GM18951 (cell line): ENCODE measurements at regions not wholly inside any gene's neighbourhood (a gene's known extent, or its start where the extent isn't known, plus 50 kb on each side); places are given as distances from the start of the nearest gene placed in this dataset.

ENCODE experiments used
- POLR2A ChIP-seq: IDR thresholded peaks from 4 replicates; pipeline ENCODE4 v1.6.1; 2011; ENCODE audit warnings: mild to moderate bottlenecking; ENCODE audit not compliant: insufficient read length, insufficient read depth; ENCODE audit errors: extremely low read depth
- in situ Hi-C: fragments of 300-500 bp; cut with MboI; formaldehyde crosslinking; loops from one replicate; pipeline ENCODE4 v1.12.0; 2022; ENCODE audit warnings: low sequenced_read_pairs, mixed read lengths, inconsistent platforms; ENCODE audit not compliant: unreplicated experiment

GRCh38 chr3:87088430-87088992 is 97.6 kb upstream of the VGLL3 start:
- TF ChIP-seq POLR2A, result no peak
- in situ Hi-C loops, result no loop called here

- in situ Hi-C loops, result no loop called here
- TF ChIP-seq POLR2A, result no peak
These were observed 93.9 kb upstream of the VGLL3 start for GRCh38 chr3:87084868-87085267.

GRCh38 chr3:87082796-87083440 is 92.0 kb upstream of the VGLL3 start:
- no peak for TF ChIP-seq POLR2A
- in situ Hi-C loops, result no loop called here

DNA sequence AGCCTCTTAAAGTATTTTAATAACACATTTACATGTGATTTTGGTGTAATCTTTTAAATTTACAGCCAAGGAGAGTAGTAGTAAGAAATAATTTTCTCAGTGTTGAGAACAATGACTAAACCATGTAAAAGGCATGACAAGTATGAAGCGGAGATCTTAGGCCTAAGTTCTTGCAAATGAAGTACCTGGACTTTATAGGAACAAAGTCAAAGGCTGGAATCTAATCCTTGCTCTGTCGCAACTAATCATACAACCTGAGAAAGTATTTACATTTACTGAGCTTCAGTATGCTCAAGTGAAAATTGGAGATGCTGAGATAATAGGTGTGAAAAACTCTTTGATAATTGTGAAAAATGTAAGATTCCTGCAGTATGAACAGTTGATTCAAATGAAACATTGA is 86.4 kb upstream of the VGLL3 start:
- no peak for TF ChIP-seq POLR2A
- in situ Hi-C loops, result no loop called here

DNA sequence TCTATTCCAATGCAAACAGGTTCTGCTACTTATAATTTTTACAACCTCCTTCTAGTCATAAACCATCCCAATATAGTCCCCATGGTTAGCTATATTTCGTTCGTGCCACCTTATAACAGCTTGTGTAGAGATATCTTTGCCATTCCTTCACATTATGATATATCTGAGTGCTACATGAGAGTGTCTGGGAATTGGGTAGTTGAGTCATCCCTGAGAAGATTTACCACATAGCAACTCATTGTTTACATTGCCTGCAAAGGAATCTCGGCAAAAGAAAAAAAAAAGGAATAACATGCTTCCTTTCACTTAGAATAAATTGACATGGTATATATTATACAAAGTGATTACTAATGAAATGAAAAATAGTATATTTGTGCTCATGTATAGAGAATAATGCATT is 86.0 kb upstream of the VGLL3 start:
- in situ Hi-C loops, result no loop called here
- no peak for TF ChIP-seq POLR2A

GRCh38 chr3:87073496-87074145 is 82.7 kb upstream of the VGLL3 start:
- in situ Hi-C loops, result no loop called here
- TF ChIP-seq POLR2A, result no peak

DNA sequence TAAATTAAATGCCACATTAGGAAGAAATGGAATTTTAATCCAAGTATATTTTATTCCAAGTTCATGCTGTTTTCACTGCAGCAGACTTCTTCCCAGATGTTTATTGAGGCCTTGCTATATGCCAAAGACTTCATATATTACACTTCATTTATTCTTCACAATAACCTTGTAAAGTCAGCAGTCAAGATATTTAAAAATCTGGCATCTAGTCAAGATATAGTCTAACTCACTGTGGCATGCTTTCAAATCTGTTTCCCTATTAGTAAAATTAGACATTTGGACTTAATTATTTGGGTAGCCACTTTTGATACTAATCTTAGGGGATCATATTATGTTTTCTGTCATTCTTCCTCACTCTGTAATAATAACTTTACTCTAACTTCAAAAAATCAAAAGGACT is 81.5 kb upstream of the VGLL3 start:
- TF ChIP-seq POLR2A, result no peak
- in situ Hi-C loops, result no loop called here

- TF ChIP-seq POLR2A, result no peak
- in situ Hi-C loops, result no loop called here
These were observed 79.0 kb upstream of the VGLL3 start for GRCh38 chr3:87069971-87070370.

DNA sequence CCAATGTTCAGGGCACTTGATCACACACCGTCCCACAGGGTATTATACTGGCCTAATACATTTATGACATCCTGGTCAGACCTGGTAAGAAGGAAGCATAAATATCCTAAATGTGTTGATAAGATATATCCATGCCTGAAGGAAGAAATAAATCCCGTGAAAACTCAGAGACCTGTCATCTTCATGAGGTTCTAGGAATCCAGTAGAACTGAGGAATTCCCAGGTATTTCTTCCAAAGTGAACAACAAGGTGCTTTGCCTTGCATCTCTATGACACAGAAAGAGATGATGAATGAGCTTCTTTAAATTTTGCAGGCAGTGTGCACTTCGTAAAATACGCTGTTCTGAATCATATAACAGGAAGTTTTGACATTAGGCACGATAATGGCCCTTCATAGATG is 78.1 kb upstream of the VGLL3 start:
- in situ Hi-C loops, result no loop called here
- TF ChIP-seq POLR2A, result no peak

- TF ChIP-seq POLR2A, result no peak
- in situ Hi-C loops, result no loop called here
These were observed 71.7 kb upstream of the VGLL3 start for GRCh38 chr3:87062685-87063084.

DNA sequence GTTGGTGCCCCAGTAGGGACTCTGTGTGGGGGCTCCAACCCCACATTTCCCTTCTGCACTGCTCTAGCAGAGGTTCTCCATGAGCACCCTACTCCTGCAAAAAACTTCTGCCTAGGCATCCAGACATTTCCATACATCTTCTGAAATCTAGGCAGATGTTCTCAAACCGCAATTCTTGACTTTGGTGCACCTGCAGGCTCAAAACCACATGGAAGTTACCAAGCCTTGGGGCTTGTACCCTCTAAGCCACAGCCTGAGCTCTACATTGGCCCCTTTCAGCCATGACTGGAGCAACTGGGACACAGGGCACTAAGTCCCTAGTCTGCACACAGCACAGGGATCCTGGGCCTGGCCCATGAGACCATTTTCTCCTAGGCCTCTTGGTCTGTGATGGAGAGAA is 66.5 kb upstream of the VGLL3 start:
- TF ChIP-seq POLR2A, result no peak
- in situ Hi-C loops, result no loop called here

GRCh38 chr3:87053553-87053952 is 62.6 kb upstream of the VGLL3 start:
- no peak for TF ChIP-seq POLR2A
- in situ Hi-C loops, result no loop called here

DNA sequence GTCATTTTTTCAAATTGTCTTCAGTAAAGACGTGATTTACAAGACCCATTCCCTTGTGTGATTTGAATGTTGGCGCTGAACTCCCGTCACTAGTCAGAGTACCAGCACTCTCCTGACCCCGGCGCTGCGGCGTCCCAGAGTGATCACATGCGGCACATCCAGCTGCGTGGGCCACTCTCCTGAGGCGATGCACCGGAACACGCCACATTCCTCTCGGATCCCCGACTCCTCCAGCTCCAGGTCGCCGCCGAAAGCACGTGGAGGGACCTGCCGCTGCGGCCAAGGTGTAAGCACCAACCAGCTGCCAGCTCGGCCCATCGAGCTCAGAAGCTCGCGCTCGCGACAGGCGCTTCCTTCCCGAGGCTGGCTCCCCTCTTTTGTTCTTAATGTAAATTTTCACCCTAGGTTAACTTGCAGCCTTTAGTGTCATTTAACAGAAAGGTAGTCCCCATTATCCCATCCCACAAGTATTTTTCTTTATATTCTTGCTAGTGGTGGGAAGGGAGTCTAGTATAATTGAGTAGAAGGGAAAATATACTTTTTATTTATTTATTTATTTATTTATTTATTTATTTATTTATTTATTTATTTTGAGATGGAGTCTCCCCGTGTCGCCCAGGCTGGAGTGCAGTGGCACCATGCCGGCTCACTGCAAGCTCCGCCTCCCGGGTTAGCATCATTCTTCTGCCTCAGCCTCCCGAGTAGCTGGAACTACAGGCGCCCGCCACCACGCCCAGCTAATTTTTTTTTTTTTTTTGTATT is 61.7 kb upstream of the VGLL3 start:
- in situ Hi-C loops, result no loop called here
- no peak for TF ChIP-seq POLR2A
